ENCODE measurements at regions not wholly inside any gene's neighbourhood (a gene's known extent, or its start where the extent isn't known, plus 50 kb on each side); places are given as distances from the start of the nearest gene placed in this dataset.

DNA sequence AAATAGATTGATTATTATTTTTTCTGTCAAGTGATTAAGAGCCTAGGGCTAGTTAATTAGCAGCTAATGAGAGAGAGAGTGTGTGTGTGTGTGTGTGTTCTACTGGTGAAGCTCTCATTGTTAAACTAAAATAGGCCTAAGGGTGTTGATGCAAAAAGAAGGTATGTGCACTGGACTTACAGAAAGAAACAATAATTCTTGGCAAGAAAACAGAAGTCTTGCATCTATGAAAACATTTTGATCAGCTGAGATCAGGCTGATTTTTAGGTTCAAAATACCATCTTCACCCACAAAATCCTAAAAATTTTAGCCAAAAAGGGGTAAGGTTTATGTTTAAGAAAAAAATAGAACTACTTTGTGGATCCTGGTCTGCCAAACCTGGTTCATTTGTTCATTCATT lies 106.5 kb downstream of the POSTN start:
- Histone ChIP-seq H3K27me3 (replicated peaks; ENCODE audit: insufficient read depth) (no peaks in the 10 kb centered on the region), H3K4me3 (no peak overlapping the region), H3K9me3 (ENCODE audit: low read depth) (no peaks in the 10 kb centered on the region), H4K20me1 (ENCODE audit: insufficient read depth) (no peaks in the 10 kb centered on the region), H3K27ac (peak overlapping the region; percentile 52), H3K4me1 (ENCODE audit: insufficient read depth) (peaks cover 70% of the 10 kb centered on the region), H3K9me2 (ENCODE audit: insufficient read depth) (no peaks in the 10 kb centered on the region), H3F3A (ENCODE audit: insufficient read depth) (peaks cover 49% of the 10 kb centered on the region), H3K79me2 (ENCODE audit: insufficient read depth) (no peaks in the 10 kb centered on the region), H3K36me3 (ENCODE audit: low read depth) (no peaks in the 10 kb centered on the region), H3K9ac (no peak overlapping the region), H2AFZ (no peak overlapping the region), H3K4me2 (ENCODE audit: unreplicated experiment) (peak overlapping the region; percentile 53)
- DNase-seq: peak; percentile 53
- TF ChIP-seq EZH2phosphoT487 (IDR thresholded peaks at IDR 0.05; ENCODE audit: insufficient read depth, low read depth) (no peak), EZH2 (IDR thresholded peaks at IDR 0.05; ENCODE audit: insufficient read depth, poor library complexity, severe bottlenecking) (no peak)
- in situ Hi-C loops (cut with MboI): no loop called here

DNA sequence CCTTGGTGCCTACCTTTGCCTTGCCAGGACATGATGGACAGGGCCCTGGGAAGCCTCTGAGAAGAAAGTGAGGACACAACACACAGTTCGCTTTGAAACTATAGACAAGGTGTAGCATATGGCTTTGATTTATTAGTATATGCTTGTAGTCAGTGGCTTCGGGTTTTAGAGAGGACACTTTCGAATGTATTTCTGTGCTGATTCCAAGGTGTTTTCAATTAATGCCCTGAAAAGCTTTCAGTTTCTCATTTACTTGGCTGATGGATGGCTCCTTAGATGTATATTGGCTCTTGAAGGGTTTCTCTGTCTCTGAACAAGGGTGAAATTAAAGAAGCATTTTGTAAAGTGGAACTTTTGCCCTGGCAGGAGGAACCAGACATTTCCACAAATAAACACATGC lies 106.9 kb downstream of the POSTN start:
- Histone ChIP-seq H3K27me3 (replicated peaks; ENCODE audit: insufficient read depth) (no peaks in the 10 kb centered on the region), H2AFZ (no peak overlapping the region), H3K4me3 (no peak overlapping the region), H3K4me1 (ENCODE audit: insufficient read depth) (peaks cover 71% of the 10 kb centered on the region), H4K20me1 (ENCODE audit: insufficient read depth) (no peaks in the 10 kb centered on the region), H3K27ac (peak overlapping the region; percentile 52; the same call in 1 of the 2 replicates), H3K9me3 (ENCODE audit: low read depth) (no peaks in the 10 kb centered on the region), H3K36me3 (ENCODE audit: low read depth) (no peaks in the 10 kb centered on the region), H3K79me2 (ENCODE audit: insufficient read depth) (no peaks in the 10 kb centered on the region), H3K9me2 (ENCODE audit: insufficient read depth) (no peaks in the 10 kb centered on the region), H3K9ac (no peak overlapping the region), H3F3A (ENCODE audit: insufficient read depth) (peaks cover 49% of the 10 kb centered on the region), H3K4me2 (ENCODE audit: unreplicated experiment) (peak overlapping the region; percentile 53)
- DNase-seq: no peak
- in situ Hi-C loops (cut with MboI): no loop called here
- TF ChIP-seq EZH2 (IDR thresholded peaks at IDR 0.05; ENCODE audit: insufficient read depth, poor library complexity, severe bottlenecking) (no peak), EZH2phosphoT487 (IDR thresholded peaks at IDR 0.05; ENCODE audit: insufficient read depth, low read depth) (no peak)
- WGBS, 2 experiments (ENCODE audit: low coverage in 1 of 2, low lambda C conversion rate in 2 of 2, missing lambda C conversion rate in 2 of 2): 58 to 60% methylated on average over 3 of the region's 3 CpGs

DNA sequence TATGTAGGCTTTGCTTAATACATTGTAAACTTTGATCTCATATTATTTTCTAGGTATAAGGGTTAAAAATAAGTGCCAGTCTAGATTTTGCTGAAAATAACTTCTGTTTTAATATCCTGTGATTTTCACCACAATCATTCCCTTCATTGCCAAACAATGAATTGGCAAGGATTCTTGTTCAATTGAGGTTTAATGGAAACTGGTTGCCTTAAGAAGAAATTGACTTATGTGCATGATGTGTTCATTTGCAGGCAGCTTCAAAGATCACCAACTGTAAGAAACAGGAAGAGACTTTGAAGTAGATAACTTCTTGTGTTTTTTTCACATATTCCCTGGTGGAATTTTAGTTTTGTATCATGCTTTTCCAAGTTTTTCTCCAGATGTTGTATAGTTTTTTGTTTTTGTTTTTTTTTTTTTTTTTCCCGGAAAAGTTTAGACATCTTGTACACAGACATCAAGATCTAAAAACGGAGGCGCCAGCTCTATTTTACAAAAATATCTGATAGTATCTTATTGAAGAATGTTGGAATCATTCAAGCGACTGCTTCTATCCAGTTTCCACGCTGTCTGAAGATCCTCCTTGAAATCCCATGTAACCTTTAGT lies 108.3 kb downstream of the POSTN start:
- no peaks in the 10 kb centered on the region for H3K79me2 ChIP-seq (ENCODE audit: insufficient read depth)
- TF ChIP-seq EZH2phosphoT487 (IDR thresholded peaks at IDR 0.05; ENCODE audit: insufficient read depth, low read depth): no peak
- no peak for TF ChIP-seq EZH2 (IDR thresholded peaks at IDR 0.05; ENCODE audit: insufficient read depth, poor library complexity, severe bottlenecking)
- H2AFZ ChIP-seq: peak overlapping the region; percentile 6; the same call in 1 of the 2 replicates
- H3F3A ChIP-seq (ENCODE audit: insufficient read depth): peaks cover 53% of the 10 kb centered on the region
- WGBS, 2 experiments (ENCODE audit: low coverage in 1 of 2, low lambda C conversion rate in 2 of 2, missing lambda C conversion rate in 2 of 2): 31 to 49% methylated on average over 5 of the region's 5 CpGs
- no peaks in the 10 kb centered on the region for H4K20me1 ChIP-seq (ENCODE audit: insufficient read depth)
- no peaks in the 10 kb centered on the region for H3K9me2 ChIP-seq (ENCODE audit: insufficient read depth)
- no peaks in the 10 kb centered on the region for H3K36me3 ChIP-seq (ENCODE audit: low read depth)
- in situ Hi-C loops (cut with MboI): no loop called here
- no peaks in the 10 kb centered on the region for H3K9me3 ChIP-seq (ENCODE audit: low read depth)
- peak; percentile 29 for DNase-seq
- peak overlapping the region; percentile 60 for H3K4me2 ChIP-seq (ENCODE audit: unreplicated experiment)
- H3K27me3 ChIP-seq (replicated peaks; ENCODE audit: insufficient read depth): no peaks in the 10 kb centered on the region
- no peak overlapping the region for H3K4me3 ChIP-seq
- peaks cover 81% of the 10 kb centered on the region for H3K4me1 ChIP-seq (ENCODE audit: insufficient read depth)
- no peak overlapping the region for H3K9ac ChIP-seq
- H3K27ac ChIP-seq: no peak overlapping the region

DNA sequence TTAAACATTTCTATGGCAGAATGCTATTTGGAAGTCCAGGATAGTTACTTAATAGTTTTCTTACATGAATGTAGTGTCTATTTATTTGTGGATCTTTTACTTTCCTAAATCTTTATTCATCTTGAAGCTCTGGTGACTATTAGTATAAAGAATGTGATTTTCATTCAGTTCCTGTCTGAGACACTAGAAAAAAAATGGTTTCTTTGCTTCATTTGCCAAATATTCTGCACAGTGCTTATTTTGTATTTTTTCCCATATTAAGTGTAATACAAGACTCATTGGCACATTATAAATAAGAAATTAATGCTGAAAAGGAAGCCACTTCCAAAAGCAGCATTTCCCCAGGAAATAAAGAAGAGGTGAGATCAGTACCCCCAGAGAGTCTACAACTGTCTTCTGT lies 109.8 kb downstream of the POSTN start:
- no peaks in the 10 kb centered on the region for H3K9me2 ChIP-seq (ENCODE audit: insufficient read depth)
- H3K9ac ChIP-seq: no peak overlapping the region
- peak overlapping the region; percentile 23; the same call in 1 of the 2 replicates for H3K4me3 ChIP-seq
- no peaks in the 10 kb centered on the region for H4K20me1 ChIP-seq (ENCODE audit: insufficient read depth)
- no peaks in the 10 kb centered on the region for H3K79me2 ChIP-seq (ENCODE audit: insufficient read depth)
- no peaks in the 10 kb centered on the region for H3K27me3 ChIP-seq (replicated peaks; ENCODE audit: insufficient read depth)
- no peak overlapping the region for H2AFZ ChIP-seq
- no peaks in the 10 kb centered on the region for H3K9me3 ChIP-seq (ENCODE audit: low read depth)
- TF ChIP-seq EZH2phosphoT487 (IDR thresholded peaks at IDR 0.05; ENCODE audit: insufficient read depth, low read depth): no peak
- TF ChIP-seq EZH2 (IDR thresholded peaks at IDR 0.05; ENCODE audit: insufficient read depth, poor library complexity, severe bottlenecking): no peak
- H3K36me3 ChIP-seq (ENCODE audit: low read depth): no peaks in the 10 kb centered on the region
- in situ Hi-C loops (cut with MboI): no loop called here
- H3K27ac ChIP-seq: peak overlapping the region; percentile 22
- H3K4me2 ChIP-seq (ENCODE audit: unreplicated experiment): peak overlapping the region; percentile 60
- peaks cover 79% of the 10 kb centered on the region for H3K4me1 ChIP-seq (ENCODE audit: insufficient read depth)
- DNase-seq: peak; percentile 69
- H3F3A ChIP-seq (ENCODE audit: insufficient read depth): peaks cover 47% of the 10 kb centered on the region
